ENCODE measurements at regions not wholly inside any gene's neighbourhood (a gene's known extent, or its start where the extent isn't known, plus 50 kb on each side); places are given as distances from the start of the nearest gene placed in this dataset.
"Not testable (repeated sequence)": the region's sequence is repeated elsewhere in the genome, so short reads cannot be mapped to it uniquely, and the experiment has no call there.

GRCh38 chr14:105865904-105866840, 339.8 kb downstream of the TMEM121 start:
- no peak for DNase-seq (ENCODE audit: low read depth in 2 of 3, low spot score in 2 of 3)

GRCh38 chr14:105866841-105867321, 340.5 kb downstream of the TMEM121 start:
- DNase-seq (ENCODE audit: low read depth in 2 of 3, low spot score in 2 of 3), result no peak

- no peak for DNase-seq (ENCODE audit: low read depth in 2 of 3, low spot score in 2 of 3)
Observed at GRCh38 chr14:105867961-105868599, 341.7 kb downstream of the TMEM121 start.

GRCh38 chr14:105871590-105871989, 345.2 kb downstream of the TMEM121 start:
- no peak for DNase-seq (ENCODE audit: low read depth in 2 of 3, low spot score in 2 of 3)

GRCh38 chr14:105873870-105874512, 347.6 kb downstream of the TMEM121 start:
- no peak for DNase-seq (ENCODE audit: low read depth in 2 of 3, low spot score in 2 of 3)

GRCh38 chr14:105876158-105876557, 349.8 kb downstream of the TMEM121 start:
- DNase-seq (ENCODE audit: low read depth in 2 of 3, low spot score in 2 of 3), result no peak

- no peak for DNase-seq (ENCODE audit: low read depth in 2 of 3, low spot score in 2 of 3)
Observed at GRCh38 chr14:105876829-105877228, 350.4 kb downstream of the TMEM121 start.

GRCh38 chr14:105877645-105878044, 351.3 kb downstream of the TMEM121 start:
- DNase-seq (ENCODE audit: low read depth in 2 of 3, low spot score in 2 of 3), result no peak

- no peak for DNase-seq (ENCODE audit: low read depth in 2 of 3, low spot score in 2 of 3)
Observed at GRCh38 chr14:105878125-105878524, 351.7 kb downstream of the TMEM121 start.

- no peak for DNase-seq (ENCODE audit: low read depth in 2 of 3, low spot score in 2 of 3)
Observed at GRCh38 chr14:105878554-105878953, 352.2 kb downstream of the TMEM121 start.

GRCh38 chr14:105879503-105879866, 353.1 kb downstream of the TMEM121 start:
- DNase-seq (ENCODE audit: low read depth in 2 of 3, low spot score in 2 of 3), result no peak

GRCh38 chr14:105879867-105880561, 353.6 kb downstream of the TMEM121 start:
- no peak for DNase-seq (ENCODE audit: low read depth in 2 of 3, low spot score in 2 of 3)

- DNase-seq (ENCODE audit: low read depth in 2 of 3, low spot score in 2 of 3), result no peak
Observed at GRCh38 chr14:105880616-105881015, 354.2 kb downstream of the TMEM121 start.

- DNase-seq (ENCODE audit: low read depth in 2 of 3, low spot score in 2 of 3), result no peak
Observed at GRCh38 chr14:105881021-105881930, 354.9 kb downstream of the TMEM121 start.

- DNase-seq (ENCODE audit: low read depth in 2 of 3, low spot score in 2 of 3), result not testable (repeated sequence)
Observed at GRCh38 chr14:105882011-105882410, 355.6 kb downstream of the TMEM121 start.

GRCh38 chr14:105882626-105883025, 356.2 kb downstream of the TMEM121 start:
- DNase-seq (ENCODE audit: low read depth in 2 of 3, low spot score in 2 of 3), result no peak

GRCh38 chr14:105883066-105884005, 357.0 kb downstream of the TMEM121 start:
- DNase-seq (ENCODE audit: low read depth in 2 of 3, low spot score in 2 of 3), result no peak

GRCh38 chr14:105884192-105884807, 357.9 kb downstream of the TMEM121 start:
- DNase-seq (ENCODE audit: low read depth in 2 of 3, low spot score in 2 of 3), result not testable (repeated sequence)

All from activated CD8-positive, alpha-beta memory T cell treated with anti-CD3 and anti-CD28 coated beads for 48 hours (primary cell).